CD4-positive, alpha-beta T cell treated with Interleukin-4 for 1 hour (primary cell): ENCODE measurements at regions not wholly inside any gene's neighbourhood (a gene's known extent, or its start where the extent isn't known, plus 50 kb on each side); places are given as distances from the start of the nearest gene placed in this dataset.

Experiments used
- DNase-seq, 2 donors: peaks; one replicate each; pipeline ENCODE4 v3.0.0-alpha.2; 2020 to 2022

DNA sequence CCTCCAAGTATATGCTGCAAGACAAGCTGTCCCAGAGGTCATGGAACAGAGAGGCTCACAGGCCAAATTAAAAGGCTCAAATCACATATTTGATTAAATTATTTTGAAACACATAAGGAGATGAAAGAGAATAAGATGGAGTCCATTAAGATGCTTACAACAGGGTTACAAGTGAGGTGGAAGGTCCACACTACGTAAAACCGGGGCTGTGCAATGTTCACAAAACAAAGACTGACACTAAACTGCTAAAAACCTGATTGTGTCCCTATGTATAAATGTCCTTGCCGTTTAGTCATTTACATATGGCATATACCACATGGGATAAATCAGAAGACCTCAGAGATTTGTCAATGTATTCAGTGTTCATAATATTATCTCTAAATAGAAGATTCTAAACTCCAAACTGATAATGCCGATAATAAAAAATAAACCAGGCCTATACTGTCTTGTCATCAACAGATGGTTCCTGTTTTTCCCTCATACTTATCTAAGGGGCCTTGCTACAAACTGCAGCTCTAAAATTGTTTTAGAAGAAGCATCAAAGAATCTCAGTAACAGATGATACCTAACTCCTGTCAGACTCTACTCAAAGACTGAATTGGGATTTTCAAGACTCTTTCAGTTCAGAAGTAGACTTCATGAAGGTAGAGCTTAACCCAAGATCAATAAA is 51.8 kb upstream of the RIPOR2 start:
- DNase-seq: no peak

DNA sequence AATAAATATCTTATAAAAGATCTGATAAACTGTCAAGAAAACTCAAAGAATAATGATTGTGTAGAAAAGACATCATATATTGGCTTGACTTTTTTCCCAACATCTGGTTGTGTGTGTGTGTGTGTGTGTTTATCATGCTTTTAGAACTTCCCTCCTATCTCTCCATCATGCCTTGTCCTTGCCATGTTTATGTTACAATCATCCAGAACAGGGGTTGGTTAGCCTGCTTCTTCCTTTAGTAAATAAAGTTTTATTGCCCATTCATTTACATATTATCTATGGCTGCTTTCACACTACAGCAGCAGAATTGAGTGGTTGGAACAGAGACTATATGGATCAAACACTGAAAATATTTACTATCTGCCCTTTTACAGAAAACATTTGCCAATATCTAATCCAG is 52.8 kb upstream of the RIPOR2 start:
- DNase-seq: no peak

DNA sequence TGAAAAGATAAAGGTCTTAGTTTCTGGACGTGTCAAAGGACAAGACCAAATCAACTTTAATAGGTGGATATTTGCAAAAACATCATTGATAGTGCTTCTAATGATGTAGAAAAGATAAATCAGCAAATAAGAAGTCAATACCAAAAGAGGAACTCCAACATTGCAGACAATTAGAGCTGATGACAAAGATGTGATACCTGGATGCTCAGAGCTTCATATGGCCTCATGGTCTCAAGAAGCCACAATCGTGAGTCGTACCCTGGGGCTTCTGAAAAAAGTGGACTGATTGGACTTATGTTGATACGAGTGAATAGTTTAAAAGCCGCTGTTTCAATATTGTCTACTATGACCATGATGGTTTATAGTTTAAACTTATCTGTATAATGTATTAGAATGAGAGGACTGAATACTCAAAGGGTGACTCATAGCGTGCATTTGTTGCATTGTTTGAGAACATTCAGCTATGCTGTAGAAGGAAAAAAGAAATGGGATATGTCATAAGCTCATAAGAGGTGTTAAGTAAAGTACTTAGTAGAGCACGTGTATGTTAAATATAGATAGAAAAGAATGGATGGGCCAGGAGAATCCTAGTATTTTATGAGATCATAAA is 54.6 kb upstream of the RIPOR2 start:
- DNase-seq: no peak

DNA sequence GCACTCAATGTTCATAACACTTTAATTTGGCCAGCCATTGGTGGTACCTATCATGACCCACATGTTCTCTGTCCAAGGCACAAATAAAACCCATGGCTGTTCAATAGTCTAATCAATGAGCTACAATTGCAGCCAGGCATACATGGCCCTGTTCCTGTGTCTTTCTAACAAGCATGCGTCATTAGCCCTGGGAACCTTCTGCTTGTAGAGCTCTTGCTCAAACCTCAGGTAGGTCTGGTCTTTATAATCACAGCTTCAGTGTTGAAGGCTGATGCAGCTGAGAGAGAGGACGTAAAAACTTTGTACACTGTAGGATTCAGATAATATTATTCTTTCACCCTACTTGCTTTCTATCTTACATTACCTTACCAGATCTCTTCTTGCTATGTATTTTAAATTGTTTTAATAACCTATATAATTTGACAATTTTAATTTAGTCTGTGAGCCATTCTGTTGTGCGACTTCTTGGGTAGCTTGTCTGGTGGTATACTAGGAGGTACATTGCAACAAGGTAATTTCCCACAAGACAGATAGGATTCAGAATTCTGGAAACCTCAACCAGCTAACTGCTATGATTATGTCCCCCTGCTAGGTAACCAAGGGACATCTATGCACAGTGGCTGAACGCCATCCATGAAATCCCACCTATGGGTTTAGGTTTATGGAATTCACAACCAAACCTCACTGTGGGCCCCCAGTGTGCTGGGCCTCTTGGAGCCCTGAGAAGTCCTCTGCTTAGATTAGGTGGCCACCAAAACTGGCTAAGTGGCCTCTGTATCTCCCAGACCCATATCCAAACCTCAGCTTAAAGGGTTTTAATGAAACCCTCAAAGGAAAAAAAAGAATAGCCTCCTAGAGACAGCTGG is 55.4 kb upstream of the RIPOR2 start:
- DNase-seq: no peak

DNA sequence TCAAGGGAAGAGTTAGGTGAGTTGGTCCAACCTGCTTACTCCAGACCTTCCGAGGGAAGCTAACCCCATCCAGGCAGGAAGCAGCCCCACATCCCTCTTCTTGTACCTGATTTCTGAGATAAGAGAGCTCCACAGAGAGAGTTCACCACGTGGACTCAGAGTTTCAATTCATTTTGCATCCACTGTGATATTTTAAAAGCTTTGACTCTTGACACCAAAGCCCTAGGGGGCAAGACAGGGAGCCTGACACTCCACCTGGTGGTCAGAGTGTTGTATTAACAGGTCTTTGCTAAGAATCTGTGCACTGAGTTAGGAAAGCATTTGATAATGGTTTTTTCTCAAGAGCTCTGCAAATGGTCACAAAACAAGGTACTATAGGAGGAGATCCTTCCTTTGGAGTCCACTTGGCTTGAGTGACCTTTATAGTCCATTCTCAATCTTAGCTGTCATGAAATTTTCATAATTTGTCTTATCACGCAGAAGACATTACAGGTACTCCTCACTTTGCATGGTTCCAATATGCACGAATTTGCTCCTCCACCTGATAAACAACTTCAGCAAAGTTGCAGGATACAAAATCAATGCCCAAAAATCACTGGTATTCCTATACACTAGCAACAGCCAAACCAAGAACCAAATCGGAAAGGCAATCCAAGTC is 56.2 kb upstream of the RIPOR2 start:
- peak; percentile 85 to 87 for DNase-seq

DNA sequence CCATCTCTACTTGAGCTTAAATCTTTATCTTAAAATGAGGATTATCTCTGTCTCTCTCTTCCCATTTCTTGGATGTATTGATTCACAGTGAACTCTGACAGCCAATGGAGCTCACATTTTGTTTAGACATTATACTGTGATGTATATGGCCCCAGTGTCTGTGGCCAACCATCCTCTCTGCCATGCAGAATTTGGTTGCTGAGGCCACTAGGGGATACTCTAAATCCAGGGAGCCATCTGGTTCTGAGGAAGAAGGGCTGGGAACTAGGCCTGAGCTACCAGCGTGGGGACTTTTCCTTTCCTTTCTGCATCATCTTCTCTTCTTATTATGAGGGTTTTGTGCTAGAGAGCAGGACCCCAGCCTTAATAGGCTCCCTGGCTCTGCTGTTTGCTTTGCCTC is 59.1 kb upstream of the RIPOR2 start:
- DNase-seq: no peak

DNA sequence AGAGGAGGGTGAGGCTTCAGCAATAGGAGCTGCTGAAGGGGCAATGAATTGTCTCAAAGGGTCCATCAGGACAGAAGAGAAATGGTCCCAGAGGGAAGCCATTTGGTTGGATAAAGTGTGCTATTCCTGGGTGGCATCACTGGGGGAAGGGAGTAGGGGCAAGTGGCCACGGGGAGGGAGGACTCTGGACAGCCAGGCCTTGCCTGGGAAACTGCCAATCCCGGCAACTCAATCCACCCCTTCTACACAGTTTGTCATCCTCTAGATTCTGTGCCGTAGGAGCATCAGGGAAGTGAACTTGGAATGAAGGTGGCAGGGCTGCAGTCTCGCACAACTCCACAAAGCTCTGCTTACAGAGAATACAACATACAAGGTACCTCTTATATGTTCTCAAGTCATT is 59.5 kb upstream of the RIPOR2 start:
- DNase-seq: no peak

DNA sequence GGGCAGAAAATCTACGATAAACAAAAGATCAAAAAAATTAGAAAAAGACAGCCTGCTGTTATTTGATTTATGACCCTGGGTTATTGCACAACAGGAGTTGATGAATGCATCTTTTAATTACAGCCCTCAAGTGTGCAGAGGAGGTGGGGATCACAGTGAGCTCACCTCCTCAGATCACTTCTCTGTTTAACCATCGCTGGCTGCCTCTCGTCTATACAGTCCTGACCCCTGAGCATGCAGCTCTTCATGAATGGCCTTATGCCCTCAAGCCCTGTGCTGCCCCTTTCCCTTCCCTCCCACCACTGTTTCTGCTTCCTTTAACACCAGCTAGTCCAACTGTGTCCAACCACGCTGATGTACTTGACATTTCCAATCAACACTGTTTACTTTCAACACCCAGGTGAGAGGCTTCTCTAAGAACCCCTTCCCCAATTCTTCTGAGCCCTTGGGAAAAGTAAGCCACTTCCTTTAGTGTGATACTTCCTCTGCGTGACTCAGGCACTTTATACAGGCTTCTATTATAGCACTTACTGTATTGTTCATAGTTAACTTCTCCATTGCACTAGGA is 60.6 kb upstream of the RIPOR2 start:
- DNase-seq: no peak

DNA sequence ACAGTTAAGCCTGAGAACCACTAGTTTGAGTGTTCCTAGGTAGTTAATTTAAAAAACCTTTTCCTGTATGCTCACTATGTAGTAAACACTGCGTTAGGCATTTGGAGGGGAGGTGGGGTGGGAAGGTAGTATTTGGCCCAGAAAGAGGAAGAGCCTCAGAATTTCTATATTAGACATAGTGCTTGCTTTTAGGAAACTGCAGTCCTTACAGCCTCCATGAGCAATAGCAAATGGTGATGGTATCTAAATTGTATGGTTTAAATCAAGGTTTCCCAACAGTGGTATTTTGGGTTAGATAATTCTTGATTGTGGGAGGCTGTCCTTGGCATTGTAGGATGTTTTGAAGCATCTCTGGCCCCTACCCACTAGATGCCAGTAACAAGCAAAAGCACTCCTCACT is 61.5 kb upstream of the RIPOR2 start:
- DNase-seq: no peak

DNA sequence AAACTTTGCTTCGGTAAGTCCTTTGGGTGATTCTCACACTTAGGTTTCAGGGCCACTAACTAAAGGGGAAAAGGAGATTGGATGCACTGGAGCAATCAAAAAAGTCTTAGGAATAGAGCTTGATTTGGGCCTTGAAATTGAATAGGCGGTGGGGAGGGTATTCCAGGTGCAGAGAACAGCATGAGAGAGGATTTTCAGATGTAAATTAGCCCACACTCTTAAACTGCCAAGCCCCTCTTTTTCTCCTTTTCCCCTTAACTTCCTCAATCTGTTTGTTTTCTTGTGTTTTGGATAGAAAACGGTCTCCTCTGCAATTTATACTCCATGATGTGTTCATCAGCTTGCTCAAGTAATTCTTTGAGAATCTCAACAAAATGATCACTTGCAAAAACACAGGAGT is 62.1 kb upstream of the RIPOR2 start:
- no peak for DNase-seq

DNA sequence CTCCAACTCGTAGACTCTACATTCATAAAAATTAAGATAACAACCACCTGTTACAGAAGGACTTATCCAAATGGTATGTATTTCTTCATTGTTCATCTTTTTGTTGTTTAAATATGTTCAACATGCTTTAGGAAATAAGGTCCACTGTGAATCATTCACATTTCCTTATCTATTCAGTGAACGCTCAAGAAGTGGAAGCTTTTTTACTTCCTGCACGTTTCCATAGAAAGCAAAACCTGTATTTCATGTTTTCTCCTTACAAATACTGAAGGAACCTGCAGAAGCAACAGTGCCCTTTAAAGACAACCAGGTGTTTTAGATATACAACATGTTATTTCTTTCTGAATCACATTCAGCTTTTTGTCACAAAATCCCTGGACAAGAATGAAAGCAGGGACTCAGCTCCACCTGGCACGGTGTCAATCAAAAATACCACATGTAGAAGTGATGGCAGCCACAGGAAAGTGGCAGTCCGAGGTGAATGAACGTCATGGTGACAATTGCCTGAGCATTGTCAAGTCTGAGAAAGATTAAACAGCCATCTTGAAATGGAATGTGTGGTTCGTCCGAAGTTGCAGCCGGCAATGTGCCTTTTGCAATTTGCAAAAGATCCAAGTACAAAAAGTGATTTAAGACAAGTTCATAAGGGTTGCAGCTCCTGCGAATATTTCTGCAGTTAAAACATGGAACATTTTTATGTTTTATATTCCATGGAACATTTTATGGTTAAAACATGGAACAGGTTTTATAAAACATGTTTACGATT is 66.7 kb upstream of the RIPOR2 start:
- no peak for DNase-seq

DNA sequence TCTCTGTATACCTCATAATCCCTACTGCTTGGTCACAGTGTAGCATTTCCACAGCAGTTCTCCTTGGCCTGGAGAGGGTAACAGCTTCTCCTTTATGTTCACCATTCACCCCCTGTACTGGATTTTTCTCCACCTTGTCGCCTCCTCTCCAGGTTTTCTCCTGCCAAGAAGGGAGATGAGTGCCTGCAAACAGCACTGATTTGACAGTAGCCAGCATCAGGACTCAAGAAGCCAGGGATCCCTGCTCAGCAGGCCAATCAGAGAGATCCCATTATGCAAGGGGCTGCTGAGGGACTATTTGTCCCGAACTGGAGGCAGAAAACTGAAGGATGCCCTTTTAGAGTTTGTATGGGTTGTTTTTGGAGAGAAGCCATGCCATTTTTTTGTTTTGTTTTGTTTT is 68.6 kb upstream of the RIPOR2 start:
- no peak for DNase-seq

DNA sequence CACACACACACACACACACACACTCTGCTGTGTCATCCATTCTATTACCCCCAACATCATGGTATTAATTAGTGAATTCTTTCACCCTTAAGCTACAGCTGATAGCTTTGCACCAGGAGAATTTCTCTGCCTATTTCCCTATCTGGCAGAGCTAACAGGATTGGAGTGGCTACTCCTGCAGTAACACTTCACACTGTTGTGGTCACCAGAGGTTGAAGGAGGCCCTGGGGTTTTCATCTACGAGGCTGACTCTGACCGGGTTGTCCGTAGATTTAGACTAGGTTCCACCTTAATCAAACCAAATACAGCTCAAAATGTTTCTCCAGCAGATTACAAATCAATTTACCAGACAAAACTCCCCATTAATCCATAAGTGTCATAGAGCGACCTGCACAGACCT is 69.2 kb upstream of the RIPOR2 start:
- no peak for DNase-seq

DNA sequence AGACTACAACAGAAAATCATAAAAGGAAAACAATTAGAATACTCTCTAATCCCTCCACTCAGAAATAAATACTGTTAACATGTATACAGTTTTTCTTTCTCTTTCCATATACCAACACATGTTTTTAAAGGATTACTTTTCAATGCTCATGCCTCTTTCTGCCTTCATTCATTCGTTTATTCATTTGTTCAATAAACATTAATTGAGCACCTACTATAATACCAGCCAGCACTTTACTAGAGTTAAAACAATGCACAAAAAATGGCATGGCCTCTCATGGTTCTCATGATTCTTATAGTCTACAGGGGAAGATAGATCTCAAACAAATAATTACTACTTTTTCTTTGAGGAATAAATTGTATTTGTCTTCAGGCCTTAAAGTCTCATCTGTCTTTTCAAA is 70.3 kb upstream of the RIPOR2 start:
- no peak for DNase-seq

DNA sequence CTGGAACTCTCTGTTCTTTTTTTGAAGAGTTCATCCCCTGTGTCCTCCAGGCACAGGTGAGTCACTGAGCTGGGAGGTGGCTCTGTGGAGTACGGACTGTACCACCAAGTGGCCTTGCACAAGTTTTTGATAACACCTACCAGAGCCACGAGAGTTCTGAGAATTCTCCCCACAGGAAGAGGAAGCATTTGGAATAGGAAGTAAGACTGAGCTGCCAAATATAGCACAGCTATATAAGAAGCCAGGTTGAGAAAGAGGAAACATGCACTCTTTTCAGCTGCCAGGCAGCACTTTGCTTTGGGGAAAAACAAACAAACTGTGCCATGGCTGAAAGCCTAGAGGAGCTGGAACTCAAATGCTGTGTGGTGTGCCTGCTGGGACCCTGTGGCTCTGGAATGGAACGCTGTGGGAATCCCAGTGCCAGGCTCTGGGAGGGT is 70.8 kb upstream of the RIPOR2 start:
- DNase-seq: peak; percentile 87 to 89

DNA sequence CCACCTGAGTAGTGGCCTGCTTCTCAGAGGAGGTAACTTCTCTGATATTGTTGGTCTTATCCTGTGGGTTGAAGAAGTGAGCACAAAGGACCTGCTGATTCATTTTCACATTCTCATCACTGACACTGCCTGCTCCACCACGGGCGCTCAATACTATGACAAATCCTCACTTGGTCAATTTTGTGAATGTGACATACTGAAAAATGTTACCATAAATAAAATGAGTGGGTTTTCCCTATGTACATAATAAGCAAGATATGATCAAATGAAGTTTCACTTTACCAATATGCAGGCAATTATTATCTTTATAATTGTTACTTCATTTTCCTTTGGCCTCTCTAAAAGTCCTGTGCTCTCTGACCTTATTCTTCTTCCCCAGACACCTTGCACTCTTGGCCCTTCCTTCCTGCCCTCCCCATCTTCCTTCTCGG is 71.5 kb upstream of the RIPOR2 start:
- DNase-seq: peak; percentile 61 to 63

DNA sequence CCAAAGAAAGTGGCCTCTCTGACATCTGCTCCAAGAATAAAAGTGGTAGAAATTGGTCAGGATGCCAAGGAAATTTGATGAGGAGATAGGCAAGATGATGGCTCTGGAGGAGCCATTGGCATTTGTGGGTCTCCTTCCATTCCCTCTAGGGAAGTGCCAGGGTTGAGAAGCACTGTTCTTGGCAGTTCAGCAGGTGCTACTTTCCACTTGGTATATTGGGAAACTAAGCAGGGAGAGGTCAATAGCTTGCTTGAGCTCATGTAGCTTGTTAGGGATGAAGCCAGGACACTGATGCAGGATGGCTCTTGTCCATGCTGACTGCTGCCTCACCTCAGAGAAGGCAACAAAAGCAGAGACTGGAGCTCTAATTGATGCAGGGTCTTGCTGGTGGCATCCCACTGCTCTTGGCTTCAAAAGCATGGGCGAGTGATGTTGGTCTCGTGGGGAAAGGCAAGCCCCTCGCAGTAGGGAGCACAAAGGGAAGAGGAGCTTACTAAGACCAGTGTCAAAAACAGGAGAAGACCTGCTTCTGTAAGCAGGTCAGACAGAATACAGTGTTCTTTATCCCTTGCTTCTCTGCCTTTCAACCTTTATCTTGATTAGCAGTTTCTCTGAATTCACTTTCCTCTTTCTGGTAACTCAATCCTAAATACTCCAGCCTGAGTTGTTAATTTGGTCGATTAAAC is 73.1 kb upstream of the RIPOR2 start:
- no peak for DNase-seq

DNA sequence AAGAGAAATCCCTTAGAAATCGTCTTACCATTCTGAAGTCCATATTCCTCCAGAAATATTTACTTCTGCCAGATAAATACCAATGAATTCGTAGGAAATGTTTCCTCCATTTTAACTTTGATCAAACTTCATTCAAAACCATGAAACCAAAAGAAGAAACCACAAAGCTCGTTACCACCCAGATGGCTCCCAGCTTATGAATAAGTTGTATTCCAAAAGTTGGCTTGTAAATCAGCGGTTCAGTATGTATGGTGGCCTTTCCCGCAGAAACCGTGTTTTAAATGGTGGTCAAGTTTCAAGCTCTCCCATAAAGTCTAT is 73.6 kb upstream of the RIPOR2 start:
- peak in 1 of 2 donors; percentile 52 for DNase-seq

DNA sequence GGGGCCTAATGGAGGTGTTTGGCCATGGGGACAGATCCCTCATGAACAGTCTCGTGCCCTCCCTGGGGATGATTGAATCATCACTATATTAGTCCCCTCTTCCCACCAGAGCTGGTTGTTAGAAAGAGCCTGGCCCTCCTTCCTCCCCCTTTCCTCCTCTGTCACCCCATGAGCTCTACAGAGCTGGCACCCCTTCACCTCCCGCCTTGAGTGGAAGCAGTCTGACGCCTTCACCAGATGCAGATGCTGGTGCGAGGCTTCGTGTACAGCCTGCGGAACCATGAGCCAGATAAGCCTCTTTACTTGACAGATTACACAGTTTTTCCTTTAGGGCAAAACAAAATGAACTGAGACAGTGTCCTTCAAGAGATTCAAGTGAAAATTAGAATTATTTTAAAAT is 74.4 kb upstream of the RIPOR2 start:
- peak in 1 of 2 donors; percentile 34 for DNase-seq

DNA sequence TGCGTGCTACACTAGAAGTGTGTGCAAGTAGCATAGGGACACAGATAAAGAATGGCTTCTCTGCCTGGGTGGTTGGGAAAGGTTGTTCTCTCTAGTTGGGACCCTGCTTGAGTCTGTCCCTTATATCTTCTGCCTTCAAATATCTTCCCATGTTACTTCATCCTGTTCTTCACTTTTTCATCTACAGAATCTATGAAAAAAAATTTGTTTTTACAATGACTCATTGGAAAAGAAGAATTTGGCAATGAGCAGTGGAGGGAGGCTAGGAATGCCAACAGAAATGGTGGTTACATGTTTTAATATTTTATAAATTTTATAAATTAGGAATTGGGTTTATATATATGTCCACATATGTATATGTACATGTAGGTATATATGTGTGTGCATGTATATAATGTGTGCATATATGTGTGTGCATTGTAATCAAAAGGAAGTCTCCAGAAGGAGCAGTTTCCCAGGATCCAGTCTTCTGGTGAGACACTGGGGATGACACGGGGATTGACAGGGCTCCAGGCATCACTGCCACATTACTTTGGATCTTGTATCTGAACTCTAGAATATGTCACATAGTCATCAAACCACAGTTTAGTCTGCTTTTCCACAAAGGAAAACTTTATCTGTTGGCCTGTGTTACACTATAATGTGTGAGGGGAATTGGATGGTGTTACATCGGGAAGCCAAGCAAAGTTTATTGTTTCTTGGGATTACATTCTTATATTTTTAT is 75.3 kb upstream of the RIPOR2 start:
- DNase-seq: no peak

DNA sequence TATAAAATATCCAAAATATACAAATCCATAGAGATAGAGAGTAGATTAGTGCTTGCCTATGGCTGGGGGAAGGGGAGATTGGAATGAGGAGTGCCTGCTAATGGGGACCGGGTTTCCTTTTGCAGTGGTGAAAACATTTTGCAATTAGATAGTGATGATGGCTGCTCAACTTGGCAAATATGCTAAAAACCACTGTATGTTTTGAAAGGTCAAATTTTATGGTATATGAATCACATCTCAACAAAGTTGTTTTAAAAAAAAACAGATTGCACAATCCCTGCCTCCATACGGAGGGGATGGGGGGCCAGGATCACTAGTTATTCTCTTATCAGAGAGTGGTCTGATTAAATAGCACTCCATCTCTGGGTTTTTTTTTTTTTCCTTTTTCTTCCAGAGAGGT is 76.9 kb upstream of the RIPOR2 start:
- DNase-seq: no peak
